WTC11 (cell line): ENCODE measurements at regions not wholly inside any gene's neighbourhood (a gene's known extent, or its start where the extent isn't known, plus 50 kb on each side); places are given as distances from the start of the nearest gene placed in this dataset.

ENCODE experiments used
- ATAC-seq: fragments of 200-7000 bp; cut with Tn5 transposase; 2 replicates; pipeline ENCODE4 v1.10.0; 2021; ENCODE audit warnings: mild to moderate bottlenecking, moderate library complexity
- CTCF ChIA-PET: fragments of 300-600 bp; sonication (Branson Sonifier 250); formaldehyde crosslinking; loops from one replicate; lab custom pipeline; 2021; ENCODE audit warnings: antibody characterized with exemption; lab: Charles Lee
- POLR2A ChIA-PET: fragments of 350-600 bp; sonication (Branson Sonifier 250); formaldehyde crosslinking; loops from one replicate; lab custom pipeline; 2021; ENCODE audit warnings: antibody characterized with exemption; lab: Charles Lee
- DNase-seq: peaks from one replicate; pipeline ENCODE4 v3.0.0; 2021; ENCODE audit warnings: low spot score
- H3K27ac Mint-ChIP-seq: 2 replicates; pipeline ENCODE4 v1.8.0; 2021; ENCODE audit warnings: mixed read lengths
- H3K27me3 Mint-ChIP-seq: 2 replicates; pipeline ENCODE4 v1.8.0; 2021; ENCODE audit warnings: low read depth, mild to moderate bottlenecking, moderate library complexity, mixed read lengths
- H3K36me3 Mint-ChIP-seq: 2 replicates; pipeline ENCODE4 v1.8.0; 2021; ENCODE audit warnings: mixed read lengths
- H3K4me1 Mint-ChIP-seq: 2 replicates; pipeline ENCODE4 v1.8.0; 2022; ENCODE audit warnings: mixed read lengths
- H3K4me3 Mint-ChIP-seq: 2 replicates; pipeline ENCODE4 v1.8.0; 2021; ENCODE audit warnings: mild to moderate bottlenecking, moderate library complexity, mixed read lengths
- H3K9me3 Mint-ChIP-seq: 2 replicates; pipeline ENCODE4 v1.8.0; 2021; ENCODE audit warnings: mixed read lengths
- ARID4B ChIP-seq: sonication (generic); formaldehyde crosslinking; IDR thresholded peaks from 2 replicates; pipeline ENCODE4 v1.8.0; 2023; ENCODE audit warnings: missing genetic modification reagents, mild to moderate bottlenecking, borderline replicate concordance
- CREB1 ChIP-seq: sonication (generic); formaldehyde crosslinking; IDR thresholded peaks from 2 replicates; pipeline ENCODE4 v1.8.0; 2023; ENCODE audit warnings: mild to moderate bottlenecking, missing genetic modification reagents
- FOXK1 ChIP-seq: sonication (generic); formaldehyde crosslinking; IDR thresholded peaks from 2 replicates; pipeline ENCODE4 v1.8.0; 2022; ENCODE audit warnings: mild to moderate bottlenecking, moderate library complexity, missing genetic modification reagents
- FOXP4 ChIP-seq: sonication (generic); formaldehyde crosslinking; IDR thresholded peaks from 2 replicates; pipeline ENCODE4 v1.8.0; 2022; ENCODE audit warnings: mild to moderate bottlenecking, missing genetic modification reagents
- MXD4 ChIP-seq: fragments of 250-450 bp; sonication (Bioruptor Pico); IDR thresholded peaks from 2 replicates; pipeline ENCODE4 v1.8.0; 2021; ENCODE audit warnings: mild to moderate bottlenecking, moderate library complexity, borderline replicate concordance
- NFYB ChIP-seq: sonication (generic); formaldehyde crosslinking; conservative IDR thresholded peaks from 2 replicates; pipeline ENCODE4 v1.8.0; 2022; ENCODE audit warnings: low read depth, missing genetic modification reagents
- NR2C2 ChIP-seq: sonication (generic); formaldehyde crosslinking; IDR thresholded peaks from 2 replicates; pipeline ENCODE4 v1.8.0; 2022; ENCODE audit warnings: mild to moderate bottlenecking, missing genetic modification reagents
- PREB ChIP-seq: sonication (generic); formaldehyde crosslinking; IDR thresholded peaks from 2 replicates; pipeline ENCODE4 v1.8.1; 2022; ENCODE audit warnings: mild to moderate bottlenecking, missing genetic modification reagents, moderate library complexity, borderline replicate concordance
- SMAD4 ChIP-seq: sonication (generic); formaldehyde crosslinking; IDR thresholded peaks from 2 replicates; pipeline ENCODE4 v1.8.0; 2022; ENCODE audit warnings: mild to moderate bottlenecking, missing genetic modification reagents
- STAT6 ChIP-seq: sonication (generic); formaldehyde crosslinking; conservative IDR thresholded peaks from 2 replicates; pipeline ENCODE4 v1.8.1; 2023; ENCODE audit warnings: mild to moderate bottlenecking, low read depth, missing genetic modification reagents, moderate library complexity
- TEAD1 ChIP-seq: sonication (generic); formaldehyde crosslinking; IDR thresholded peaks from 2 replicates; pipeline ENCODE4 v1.8.0; 2022; ENCODE audit warnings: mild to moderate bottlenecking, missing genetic modification reagents
- ZNF138 ChIP-seq: sonication (generic); formaldehyde crosslinking; conservative IDR thresholded peaks from 2 replicates; pipeline ENCODE4 v1.8.1; 2022; ENCODE audit warnings: mild to moderate bottlenecking, moderate library complexity, missing genetic modification reagents
- ZNF219 ChIP-seq: sonication (generic); formaldehyde crosslinking; IDR thresholded peaks from 2 replicates; pipeline ENCODE4 v1.8.0; 2023; ENCODE audit warnings: missing genetic modification reagents, mild to moderate bottlenecking, borderline replicate concordance
- ZNF281 ChIP-seq: sonication (generic); formaldehyde crosslinking; IDR thresholded peaks from 2 replicates; pipeline ENCODE4 v1.8.0; 2023; ENCODE audit warnings: mild to moderate bottlenecking, missing genetic modification reagents
- ZNF423 ChIP-seq: fragments of 250-450 bp; sonication (Bioruptor Pico); IDR thresholded peaks from 2 replicates; pipeline ENCODE4 v2.1.2; 2022; ENCODE audit warnings: mild to moderate bottlenecking, moderate library complexity
- ZNF425 ChIP-seq: fragments of 250-450 bp; sonication (Bioruptor Pico); conservative IDR thresholded peaks from 2 replicates; pipeline ENCODE4 v1.9.0; 2021; ENCODE audit warnings: mild to moderate bottlenecking

GRCh38 chr5:60092671-60093422 is 199.3 kb upstream of the PDE4D start:
- ATAC-seq (no peak), DNase-seq (no peak)
- H3K4me3 Mint-ChIP-seq: no peak overlapping the region
- H3K27ac Mint-ChIP-seq: no peak overlapping the region
- TF ChIP-seq ZNF423 (CRISPR knock-in tag): no peak
- TF ChIP-seq NFYB: no peak
- TF ChIP-seq TEAD1: no peak
- TF ChIP-seq ARID4B: no peak
- no peak for TF ChIP-seq ZNF138
- TF ChIP-seq ZNF281 (CRISPR knock-in tag): no peak
- CTCF ChIA-PET: no interaction called here
- no peaks in the 10 kb centered on the region for H3K4me1 Mint-ChIP-seq
- H3K36me3 Mint-ChIP-seq: peaks cover 4% of the 10 kb centered on the region; the same call in 1 of the 2 replicates
- POLR2A ChIA-PET: no interaction called here
- peaks cover 12% of the 10 kb centered on the region for H3K9me3 Mint-ChIP-seq
- H3K27me3 Mint-ChIP-seq: no peaks in the 10 kb centered on the region

GRCh38 chr5:60086583-60086982 is 193.1 kb upstream of the PDE4D start:
- Mint-ChIP-seq H3K27ac (no peak overlapping the region), H3K27me3 (no peaks in the 10 kb centered on the region), H3K9me3 (peaks cover 25% of the 10 kb centered on the region), H3K36me3 (peaks cover 10% of the 10 kb centered on the region; the same call in 1 of the 2 replicates), H3K4me3 (no peak overlapping the region), H3K4me1 (peaks cover 7% of the 10 kb centered on the region; the same call in 1 of the 2 replicates)
- CTCF ChIA-PET: no interaction called here
- DNase-seq: no peak
- TF ChIP-seq FOXP4 (CRISPR knock-in tag) (no peak), ZNF219 (CRISPR knock-in tag) (no peak), FOXK1 (CRISPR knock-in tag) (no peak), TEAD1 (no peak), PREB (no peak), MXD4 (no peak), ZNF425 (CRISPR knock-in tag) (no peak), STAT6 (no peak), SMAD4 (no peak), NR2C2 (no peak), CREB1 (no peak)
- no peak for ATAC-seq
- POLR2A ChIA-PET: no interaction called here
